ENCODE measurements at regions not wholly inside any gene's neighbourhood (a gene's known extent, or its start where the extent isn't known, plus 50 kb on each side); places are given as distances from the start of the nearest gene placed in this dataset.

- WGBS, 3 donors: 60 to 67% (median 61%) methylated on average over 2 of the region's 2 CpGs
- H3K36me3 ChIP-seq (ENCODE audit: insufficient read depth in 1 of 2, low read depth in 1 of 2): no peaks in the 10 kb centered on the region
- TF ChIP-seq, protein P1, sequence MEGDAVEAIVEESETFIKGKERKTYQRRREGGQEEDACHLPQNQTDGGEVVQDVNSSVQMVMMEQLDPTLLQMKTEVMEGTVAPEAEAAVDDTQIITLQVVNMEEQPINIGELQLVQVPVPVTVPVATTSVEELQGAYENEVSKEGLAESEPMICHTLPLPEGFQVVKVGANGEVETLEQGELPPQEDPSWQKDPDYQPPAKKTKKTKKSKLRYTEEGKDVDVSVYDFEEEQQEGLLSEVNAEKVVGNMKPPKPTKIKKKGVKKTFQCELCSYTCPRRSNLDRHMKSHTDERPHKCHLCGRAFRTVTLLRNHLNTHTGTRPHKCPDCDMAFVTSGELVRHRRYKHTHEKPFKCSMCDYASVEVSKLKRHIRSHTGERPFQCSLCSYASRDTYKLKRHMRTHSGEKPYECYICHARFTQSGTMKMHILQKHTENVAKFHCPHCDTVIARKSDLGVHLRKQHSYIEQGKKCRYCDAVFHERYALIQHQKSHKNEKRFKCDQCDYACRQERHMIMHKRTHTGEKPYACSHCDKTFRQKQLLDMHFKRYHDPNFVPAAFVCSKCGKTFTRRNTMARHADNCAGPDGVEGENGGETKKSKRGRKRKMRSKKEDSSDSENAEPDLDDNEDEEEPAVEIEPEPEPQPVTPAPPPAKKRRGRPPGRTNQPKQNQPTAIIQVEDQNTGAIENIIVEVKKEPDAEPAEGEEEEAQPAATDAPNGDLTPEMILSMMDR (IDR thresholded peaks at IDR 0.05): no peak
- no peak overlapping the region for H3K4me3 ChIP-seq
- peaks cover 0 to 2% (median 0%) of the 10 kb centered on the region in 3 donors for H3K27me3 ChIP-seq (ENCODE audit: insufficient read depth in 3 of 3, low read length in 2 of 3)
- no peaks in the 10 kb centered on the region for H3K9me3 ChIP-seq
- no peaks in the 10 kb centered on the region for H3K4me1 ChIP-seq
- intact Hi-C loops (cut with DNase I): no loop called here
- no peak overlapping the region for H3K27ac ChIP-seq
- ATAC-seq: no peak
- DNase-seq: no peak
Observed at GRCh38 chr3:95272781-95273180, 1209.9 kb downstream of the NSUN3 start.

DNA sequence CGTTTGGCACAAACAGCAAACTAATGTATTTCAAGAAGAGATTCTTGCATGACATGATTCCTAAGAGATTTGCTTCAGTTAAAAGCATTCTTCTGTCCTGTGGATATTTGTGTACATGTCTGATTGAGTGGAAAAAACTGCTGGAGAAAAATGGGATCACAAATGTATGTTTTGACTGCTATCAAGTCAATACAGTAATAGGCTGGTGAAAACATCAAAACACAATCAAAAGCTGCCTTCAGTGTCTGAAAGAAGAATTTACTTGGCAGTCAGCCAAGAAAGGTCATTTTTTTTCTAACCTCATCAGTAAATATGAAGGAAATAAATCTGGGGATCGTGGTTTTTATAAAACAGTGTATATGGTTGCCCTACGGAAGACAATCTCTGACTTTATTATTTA lies 1214.8 kb downstream of the NSUN3 start:
- ATAC-seq (no peak), DNase-seq (no peak)
- H3K36me3 ChIP-seq (ENCODE audit: insufficient read depth in 1 of 2, low read depth in 1 of 2): no peaks in the 10 kb centered on the region
- TF ChIP-seq, protein P1 (IDR thresholded peaks at IDR 0.05): no peak
- no peaks in the 10 kb centered on the region for H3K9me3 ChIP-seq
- no peak overlapping the region for H3K27ac ChIP-seq
- WGBS, 3 donors: 23 to 28% (median 24%) methylated on average over 3 of the region's 3 CpGs
- peaks cover 0 to 2% (median 0%) of the 10 kb centered on the region in 3 donors for H3K27me3 ChIP-seq (ENCODE audit: insufficient read depth in 3 of 3, low read length in 2 of 3)
- no peak overlapping the region for H3K4me3 ChIP-seq
- no peaks in the 10 kb centered on the region for H3K4me1 ChIP-seq
- intact Hi-C loops (cut with DNase I): no loop called here

- TF ChIP-seq, protein P1 (IDR thresholded peaks at IDR 0.05): no peak
- intact Hi-C loops (cut with DNase I): no loop called here
- 39 to 42% (median 42%) methylated on average over 3 of the region's 3 CpGs for WGBS, 3 donors
- Histone ChIP-seq H3K27me3 (ENCODE audit: insufficient read depth in 3 of 3, low read length in 2 of 3) (no peaks in the 10 kb centered on the region), H3K9me3 (no peaks in the 10 kb centered on the region), H3K27ac (no peak overlapping the region), H3K4me3 (no peak overlapping the region), H3K36me3 (ENCODE audit: insufficient read depth in 1 of 2, low read depth in 1 of 2) (no peaks in the 10 kb centered on the region), H3K4me1 (no peaks in the 10 kb centered on the region)
- ATAC-seq (no peak), DNase-seq (no peak)
Observed at GRCh38 chr3:95280711-95281352, 1218.0 kb downstream of the NSUN3 start.

- no peak for ATAC-seq
- H3K27ac ChIP-seq: no peak overlapping the region
- WGBS, 3 donors: 80 to 85% (median 83%) methylated on average over 2 of the region's 2 CpGs
Observed at GRCh38 chr3:95289295-95289694, 1226.4 kb downstream of the NSUN3 start.

More at GRCh38 chr3:95289295-95289694, 1226.4 kb downstream of the NSUN3 start:
- H3K27me3 ChIP-seq (ENCODE audit: insufficient read depth in 3 of 3, low read length in 2 of 3): no peaks in the 10 kb centered on the region
- H3K4me3 ChIP-seq: no peak overlapping the region
- H3K4me1 ChIP-seq: no peaks in the 10 kb centered on the region
- no peaks in the 10 kb centered on the region for H3K9me3 ChIP-seq
- intact Hi-C loops (cut with DNase I): no loop called here
- DNase-seq: no peak
- no peaks in the 10 kb centered on the region for H3K36me3 ChIP-seq (ENCODE audit: insufficient read depth in 1 of 2, low read depth in 1 of 2)
- TF ChIP-seq, protein P1 (IDR thresholded peaks at IDR 0.05): no peak
